H4 (cell line): ENCODE measurements at regions not wholly inside any gene's neighbourhood (a gene's known extent, or its start where the extent isn't known, plus 50 kb on each side); places are given as distances from the start of the nearest gene placed in this dataset.
"Not testable (repeated sequence)": the region's sequence is repeated elsewhere in the genome, so short reads cannot be mapped to it uniquely, and the experiment has no call there.

ENCODE experiments used
- DNase-seq: peaks from one replicate; pipeline ENCODE4 v3.0.0-alpha.2; 2015; ENCODE audit warnings: low spot score

GRCh38 chr11:45385423-45385822, 99.3 kb upstream of the SYT13 start:
- DNase-seq = no peak

- no peak for DNase-seq
Observed at GRCh38 chr11:45384711-45385241, 98.6 kb upstream of the SYT13 start.

DNA sequence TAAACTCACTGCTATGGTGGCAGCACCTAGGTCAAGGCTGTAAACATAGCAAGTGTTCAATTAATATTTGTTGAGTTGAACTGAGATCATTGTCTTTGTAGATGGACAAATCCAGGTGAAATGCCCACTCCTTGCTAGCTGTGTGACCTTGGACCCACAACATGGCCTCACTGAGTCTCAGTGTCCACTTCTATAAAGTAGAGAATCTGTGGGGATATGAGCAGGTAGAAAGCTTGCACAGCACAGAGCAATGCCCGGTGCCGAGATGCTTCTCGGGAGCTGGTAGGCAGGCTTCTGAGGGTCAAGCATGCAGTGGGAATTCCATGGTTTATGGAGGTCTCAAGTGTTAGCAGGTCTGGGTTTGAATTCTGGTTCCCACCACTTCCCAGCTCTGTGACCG, 97.9 kb upstream of the SYT13 start:
- no peak for DNase-seq

DNA sequence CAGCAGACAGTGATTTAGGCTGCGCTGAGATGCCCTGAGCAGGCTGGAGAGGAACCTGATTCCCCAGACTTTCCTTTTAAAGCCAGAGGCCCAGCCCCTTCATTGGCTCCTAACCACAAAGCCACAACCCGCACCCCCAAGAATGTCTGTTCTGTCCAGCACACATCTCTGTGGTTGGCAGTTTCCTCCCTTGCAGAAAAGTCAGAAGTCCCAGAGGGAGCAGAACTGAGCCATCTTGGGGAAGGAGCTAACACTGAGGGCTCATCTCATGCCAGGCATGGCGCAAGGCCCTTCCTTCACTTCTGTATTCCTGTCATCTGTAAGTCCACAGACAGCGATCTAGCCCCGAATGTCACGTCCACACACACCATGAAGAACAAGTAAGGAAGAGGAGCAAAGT, 97.1 kb upstream of the SYT13 start:
- peak; percentile 63 for DNase-seq

DNA sequence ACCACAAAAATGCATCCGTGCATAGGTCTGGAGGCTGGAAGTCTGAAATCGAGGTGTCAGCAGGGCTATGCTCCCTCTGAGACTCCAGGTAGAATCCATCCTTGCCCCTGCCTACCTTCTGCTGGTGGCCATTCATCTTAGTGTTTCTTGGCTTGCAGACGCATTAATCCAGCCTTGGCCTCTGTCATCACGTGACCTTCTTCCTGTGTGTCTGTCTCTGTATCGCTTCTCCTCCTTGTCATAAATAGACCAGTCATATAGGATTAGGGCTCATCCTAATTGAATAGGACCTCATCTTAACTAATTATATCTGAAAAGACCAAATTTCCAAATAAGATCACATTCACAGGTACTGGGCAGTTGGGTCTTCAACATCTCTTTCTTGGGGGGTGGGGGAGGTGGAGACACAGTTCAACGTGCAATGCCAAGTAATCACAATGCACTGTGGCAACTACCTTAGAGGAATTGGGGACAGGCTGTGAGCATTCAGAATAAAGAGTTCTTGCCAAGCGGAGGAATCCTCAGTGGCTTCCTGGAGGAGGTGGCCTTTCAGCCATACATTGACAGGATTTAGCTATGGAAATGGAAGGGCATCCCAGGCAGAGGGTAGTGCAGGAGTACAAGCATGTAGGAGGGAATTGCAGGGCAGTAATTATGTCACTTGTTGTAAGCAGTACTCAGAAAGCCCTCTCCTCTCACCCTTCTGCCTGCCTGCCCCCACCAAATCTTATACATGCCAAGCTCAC, 96.2 kb upstream of the SYT13 start:
- no peak for DNase-seq

- no peak for DNase-seq
Observed at GRCh38 chr11:45379162-45379863, 93.2 kb upstream of the SYT13 start.

- DNase-seq = no peak
Observed at GRCh38 chr11:45378516-45378915, 92.4 kb upstream of the SYT13 start.

- DNase-seq = no peak
Observed at GRCh38 chr11:45374653-45375059, 88.5 kb upstream of the SYT13 start.

DNA sequence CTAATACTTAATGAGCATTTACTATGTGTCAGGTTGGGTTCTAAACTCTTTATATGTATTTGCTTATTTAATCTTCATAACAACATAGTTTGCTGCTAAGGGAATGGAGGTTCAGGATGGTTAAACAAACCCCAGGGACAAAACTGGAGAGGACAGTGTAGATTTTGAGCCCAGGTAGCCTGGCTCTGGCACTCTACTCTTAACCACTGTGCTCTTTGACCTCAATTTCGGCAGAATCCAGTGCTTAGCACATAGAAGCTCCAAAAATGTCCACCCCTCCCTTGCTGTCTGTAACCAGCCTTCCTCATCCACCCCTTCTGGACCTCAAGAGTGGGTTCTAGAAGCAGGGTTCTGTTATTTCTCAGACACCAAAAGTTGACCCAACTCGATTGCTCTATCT, 88.0 kb upstream of the SYT13 start:
- DNase-seq = no peak

DNA sequence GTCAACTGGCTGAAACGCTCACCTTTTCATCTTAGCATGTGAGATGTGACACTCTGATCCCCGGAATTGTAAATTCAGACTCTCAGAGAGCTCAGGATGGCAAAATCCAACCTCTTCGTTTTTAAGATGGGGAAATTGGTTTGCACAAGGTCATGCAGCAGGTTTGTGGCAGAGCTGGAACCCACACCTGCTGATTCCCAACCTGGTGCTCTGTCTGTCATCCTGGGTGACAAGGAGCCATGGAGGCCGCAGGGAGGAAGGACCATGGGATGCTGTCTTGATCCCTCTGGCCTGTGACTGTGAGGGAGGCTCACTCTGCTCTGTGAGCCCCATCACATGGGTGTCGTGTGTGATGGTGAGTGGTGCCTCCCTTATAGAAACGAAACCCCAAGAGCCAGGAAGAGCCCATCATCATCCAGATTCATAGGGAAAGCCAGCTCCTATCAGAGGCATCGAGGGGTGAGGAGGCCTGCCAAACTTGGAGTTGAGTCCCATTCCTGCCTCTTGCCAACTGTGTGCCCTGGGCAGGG, 87.4 kb upstream of the SYT13 start:
- DNase-seq = no peak

DNA sequence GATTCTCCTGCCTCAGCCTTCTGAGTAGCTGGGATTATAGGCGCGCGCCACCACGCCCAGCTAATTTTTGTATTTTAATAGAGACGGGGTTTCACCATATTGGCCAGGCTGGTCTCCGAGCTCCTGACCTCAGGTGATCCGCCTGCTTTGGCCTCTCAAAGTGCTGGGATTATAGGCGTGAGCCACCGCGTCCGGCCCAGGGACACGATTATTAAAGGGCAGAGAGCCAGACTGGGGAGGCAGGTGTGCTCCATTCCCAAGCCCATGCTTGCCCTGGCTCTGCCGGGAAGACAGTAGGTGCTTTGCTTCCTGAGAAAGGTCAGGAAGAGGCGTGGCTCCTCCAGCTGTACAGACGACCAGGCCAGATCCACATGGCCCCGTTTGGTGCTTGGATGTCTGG, 86.3 kb upstream of the SYT13 start:
- not testable (repeated sequence) for DNase-seq

- peak; percentile 64 for DNase-seq
Observed at GRCh38 chr11:45371251-45372115, 85.3 kb upstream of the SYT13 start.

DNA sequence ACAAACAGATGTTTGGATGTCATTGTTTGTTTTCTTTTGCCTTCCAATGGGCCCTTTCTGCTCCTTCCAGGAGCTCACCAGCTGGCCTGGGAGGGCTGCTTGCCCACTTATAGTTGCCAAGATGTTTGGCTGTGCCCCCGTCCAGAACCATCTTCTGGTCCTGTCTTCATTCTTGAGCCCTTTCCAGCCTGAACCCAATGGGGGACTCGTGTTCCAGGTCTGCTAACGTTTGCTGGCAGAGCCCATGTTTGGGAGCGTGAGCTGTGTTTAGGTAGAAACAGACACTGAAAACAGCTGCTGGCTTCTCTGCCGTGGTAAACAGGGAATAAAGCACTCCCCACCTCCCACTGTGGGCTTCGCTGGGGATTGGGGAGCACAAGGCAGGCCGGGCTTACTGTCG, 83.2 kb upstream of the SYT13 start:
- no peak for DNase-seq

DNA sequence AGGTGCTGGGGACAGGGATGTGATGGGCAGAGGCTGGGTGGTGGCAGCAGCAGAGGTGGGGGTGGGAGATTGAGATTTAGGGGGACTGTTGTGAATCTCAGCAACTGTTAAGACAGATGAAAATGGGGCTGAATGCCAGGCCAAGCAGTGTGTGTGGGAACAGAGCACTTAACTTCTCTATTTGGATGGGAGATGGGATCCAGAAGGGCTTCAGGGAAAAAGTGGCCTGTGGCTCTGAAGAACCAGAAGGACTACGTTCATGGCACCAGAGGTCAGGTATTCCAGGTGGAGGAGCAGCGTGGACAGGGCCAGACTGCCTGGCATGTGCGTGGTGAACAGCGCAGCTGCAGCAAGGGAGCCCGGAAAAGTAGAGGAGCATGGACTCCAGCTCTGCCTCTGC, 82.6 kb upstream of the SYT13 start:
- no peak for DNase-seq

DNA sequence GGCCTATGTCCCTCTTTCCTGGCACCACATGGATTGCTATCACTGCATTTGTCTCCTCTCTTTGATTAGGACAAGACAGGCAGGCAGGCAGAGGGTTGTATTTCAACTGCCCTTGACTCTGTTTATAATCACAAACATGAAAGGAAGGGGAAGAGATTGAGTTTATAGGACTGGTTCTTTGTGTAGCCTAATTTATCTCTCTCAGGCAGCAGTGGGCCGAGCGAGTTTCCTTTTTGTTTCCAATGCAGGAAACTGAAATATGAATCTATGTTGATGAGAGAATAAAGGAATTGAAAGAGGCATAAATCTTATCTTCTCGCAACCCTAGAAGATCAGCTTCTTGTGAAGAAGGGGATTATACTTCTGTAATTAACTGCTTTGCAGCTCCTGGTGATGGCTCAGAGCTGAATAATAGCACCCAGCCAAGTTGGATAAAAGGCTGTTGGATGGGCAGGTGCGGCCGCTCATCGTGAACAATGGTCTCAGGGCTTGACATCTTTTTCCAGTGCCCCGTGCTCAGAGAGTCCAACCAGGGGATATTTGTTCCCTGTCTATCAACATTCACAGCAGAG, 80.6 kb upstream of the SYT13 start:
- no peak for DNase-seq

- no peak for DNase-seq
Observed at GRCh38 chr11:45365961-45366618, 79.9 kb upstream of the SYT13 start.

DNA sequence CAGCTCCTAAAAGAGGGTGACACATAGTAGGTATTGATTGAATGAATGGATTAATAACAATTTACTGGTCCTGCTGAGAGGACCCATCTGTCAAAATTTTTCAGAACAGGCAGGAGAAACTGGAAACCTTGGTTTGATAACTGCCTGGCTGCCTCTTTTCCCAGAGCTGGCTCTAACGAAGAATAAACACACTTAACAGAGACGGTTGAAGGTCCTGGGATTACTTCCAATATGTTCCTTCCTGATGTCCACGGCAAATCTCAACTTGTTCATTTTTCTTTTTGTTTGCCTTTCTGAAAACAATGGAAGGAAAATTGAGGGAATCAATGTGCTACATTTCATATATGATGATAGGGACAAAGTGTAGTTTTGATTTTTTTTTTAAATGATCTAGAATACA, 76.5 kb upstream of the SYT13 start:
- no peak for DNase-seq

DNA sequence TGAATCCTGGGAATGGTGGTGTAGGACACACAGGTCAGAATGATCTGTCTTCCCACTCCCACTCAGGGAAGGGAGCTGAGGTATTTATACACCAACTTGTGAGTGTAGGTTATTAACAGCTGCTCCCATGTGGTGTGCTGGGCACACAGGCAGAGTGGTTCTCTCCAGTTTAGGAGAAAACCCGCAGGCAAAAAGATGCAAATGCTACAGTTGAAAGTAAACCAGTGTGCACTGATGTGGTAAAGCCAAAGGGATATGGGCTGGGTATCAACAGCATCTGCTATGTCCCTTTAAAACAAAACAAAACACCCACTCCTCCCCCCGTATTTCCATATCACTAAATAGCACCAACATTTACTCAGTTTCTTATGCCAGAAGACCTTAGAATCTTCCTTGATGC, 75.4 kb upstream of the SYT13 start:
- no peak for DNase-seq

- DNase-seq = no peak
Observed at GRCh38 chr11:45355706-45356041, 69.5 kb upstream of the SYT13 start.

- DNase-seq = peak; percentile 68
Observed at GRCh38 chr11:45354976-45355705, 69.0 kb upstream of the SYT13 start.

DNA sequence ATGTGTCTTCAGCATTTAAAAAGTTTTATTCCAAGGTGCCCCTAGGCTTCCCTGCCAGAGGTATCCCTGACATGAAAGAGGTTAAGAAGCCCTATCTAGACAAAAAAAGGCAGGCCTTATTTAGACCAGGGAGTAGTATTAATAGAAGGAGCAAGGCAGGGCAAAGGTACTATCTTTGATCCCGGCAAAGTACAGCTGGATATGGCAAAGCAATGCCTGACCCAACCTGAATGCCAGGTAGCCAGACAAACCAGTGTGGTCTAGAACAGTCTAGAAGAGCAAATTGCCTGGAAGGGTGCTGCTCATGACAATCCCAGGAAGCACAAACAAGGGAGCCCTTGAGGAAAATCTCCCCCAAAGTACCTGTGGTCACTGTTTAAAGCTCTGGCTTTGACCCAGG, 62.6 kb upstream of the SYT13 start:
- no peak for DNase-seq
